ENCODE measurements at regions not wholly inside any gene's neighbourhood (a gene's known extent, or its start where the extent isn't known, plus 50 kb on each side); places are given as distances from the start of the nearest gene placed in this dataset.

DNA sequence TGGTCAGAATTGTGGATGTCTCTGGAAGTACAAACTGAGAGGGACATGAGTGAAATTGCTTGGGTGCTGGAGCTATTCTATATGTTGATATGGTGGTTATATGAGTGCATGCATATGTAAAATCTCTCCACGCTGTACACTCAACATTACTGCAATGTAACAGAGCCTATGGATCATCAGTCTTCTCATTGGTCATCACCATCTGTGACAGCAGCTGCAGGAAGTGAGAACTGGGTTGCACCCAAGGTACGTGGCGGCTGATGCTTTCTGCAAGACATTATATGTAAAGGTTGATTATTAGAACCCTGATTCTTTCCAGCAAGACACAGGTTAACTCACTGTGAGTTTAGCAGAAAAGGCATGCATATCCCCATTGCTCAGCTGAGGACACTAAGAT lies 387.1 kb downstream of the OMA1 start:
- no peaks in the 10 kb centered on the region for H4K20me1 ChIP-seq (ENCODE audit: low read length)
- H2AFZ ChIP-seq (ENCODE audit: low read length) = no peak overlapping the region
- ATAC-seq (no peak), DNase-seq (no peak)
- BruUV-seq (replicated peaks) = no TSS peak
- H3K27ac ChIP-seq (ENCODE audit: low read length) = no peak overlapping the region
- POLR2A ChIA-PET (ENCODE audit: unreplicated experiment) = no interaction called here
- no peak overlapping the region for H3K4me3 ChIP-seq (ENCODE audit: low read length)
- no peak for TF ChIP-seq EZH2 (IDR thresholded peaks at IDR 0.05; ENCODE audit: low read length, unreplicated experiment)
- no peak for TF ChIP-seq EZH2phosphoT487 (IDR thresholded peaks at IDR 0.05; ENCODE audit: borderline replicate concordance, low read length)
- TF ChIP-seq, protein P1, sequence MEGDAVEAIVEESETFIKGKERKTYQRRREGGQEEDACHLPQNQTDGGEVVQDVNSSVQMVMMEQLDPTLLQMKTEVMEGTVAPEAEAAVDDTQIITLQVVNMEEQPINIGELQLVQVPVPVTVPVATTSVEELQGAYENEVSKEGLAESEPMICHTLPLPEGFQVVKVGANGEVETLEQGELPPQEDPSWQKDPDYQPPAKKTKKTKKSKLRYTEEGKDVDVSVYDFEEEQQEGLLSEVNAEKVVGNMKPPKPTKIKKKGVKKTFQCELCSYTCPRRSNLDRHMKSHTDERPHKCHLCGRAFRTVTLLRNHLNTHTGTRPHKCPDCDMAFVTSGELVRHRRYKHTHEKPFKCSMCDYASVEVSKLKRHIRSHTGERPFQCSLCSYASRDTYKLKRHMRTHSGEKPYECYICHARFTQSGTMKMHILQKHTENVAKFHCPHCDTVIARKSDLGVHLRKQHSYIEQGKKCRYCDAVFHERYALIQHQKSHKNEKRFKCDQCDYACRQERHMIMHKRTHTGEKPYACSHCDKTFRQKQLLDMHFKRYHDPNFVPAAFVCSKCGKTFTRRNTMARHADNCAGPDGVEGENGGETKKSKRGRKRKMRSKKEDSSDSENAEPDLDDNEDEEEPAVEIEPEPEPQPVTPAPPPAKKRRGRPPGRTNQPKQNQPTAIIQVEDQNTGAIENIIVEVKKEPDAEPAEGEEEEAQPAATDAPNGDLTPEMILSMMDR (conservative IDR thresholded peaks at IDR 0.05; ENCODE audit: low read depth, low read length) = no peak
- no peaks in the 10 kb centered on the region for H3K9me2 ChIP-seq (replicated peaks; ENCODE audit: low read length)
- no peak overlapping the region for H3K4me2 ChIP-seq (ENCODE audit: low read length)
- no peaks in the 10 kb centered on the region for H3F3A ChIP-seq (ENCODE audit: low read length, unreplicated experiment)
- H3K79me2 ChIP-seq (ENCODE audit: low read length) = no peaks in the 10 kb centered on the region
- CTCF ChIA-PET = no interaction called here
- intact Hi-C loops (cut with micrococcal nuclease) = no loop called here
- H3K9me3 ChIP-seq (ENCODE audit: low read length) = no peaks in the 10 kb centered on the region
- no peak overlapping the region for H3K9ac ChIP-seq (ENCODE audit: low read length)
- no peaks in the 10 kb centered on the region for H3K4me1 ChIP-seq (ENCODE audit: insufficient read depth, low read length)
- H3K36me3 ChIP-seq (ENCODE audit: low read depth, low read length) = no peaks in the 10 kb centered on the region
- H3K27me3 ChIP-seq (ENCODE audit: low read length) = no peaks in the 10 kb centered on the region

DNA sequence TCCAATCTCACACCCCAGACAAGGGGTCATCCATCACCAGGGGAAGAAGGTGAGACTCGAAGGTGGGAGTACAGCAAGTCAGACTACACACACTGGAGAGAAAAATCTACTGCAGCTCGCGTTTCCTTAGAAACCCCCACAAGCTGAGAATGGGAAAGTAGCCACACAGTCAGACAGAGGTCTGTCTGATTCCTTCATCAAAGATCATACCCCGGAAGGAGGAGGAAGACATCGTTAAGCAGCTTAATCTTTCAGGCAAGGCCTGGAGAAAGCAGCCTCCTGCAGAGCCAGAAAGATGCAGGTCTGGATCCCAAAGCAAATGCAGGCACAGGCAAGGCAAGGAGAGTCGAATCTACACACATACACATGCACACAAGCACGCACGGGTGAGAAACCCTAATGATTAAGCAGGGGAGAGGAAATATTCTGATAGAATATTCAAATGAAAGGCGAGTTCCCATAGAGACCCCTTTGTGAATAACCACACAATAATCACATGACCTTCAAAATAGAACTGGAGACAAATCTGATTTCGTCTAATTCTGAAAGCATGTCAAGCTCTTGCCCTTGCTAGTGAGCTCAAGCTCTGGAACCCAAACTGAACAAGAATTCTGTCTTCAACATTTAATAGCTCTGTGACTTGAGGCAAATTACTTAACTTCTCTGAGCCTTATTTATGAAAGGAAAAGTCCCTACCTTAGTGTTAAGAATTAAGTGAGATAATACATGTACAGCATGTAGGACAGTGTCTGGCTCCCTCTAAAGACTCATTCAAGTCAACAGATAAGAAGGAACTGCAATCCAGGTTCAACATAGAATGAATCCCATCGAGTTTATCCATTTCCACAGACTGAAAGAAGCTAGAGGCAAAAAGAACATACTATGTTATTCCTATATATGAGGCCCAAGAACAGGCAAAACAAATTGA lies 387.8 kb downstream of the OMA1 start:
- CTCF ChIA-PET = no interaction called here
- POLR2A ChIA-PET (ENCODE audit: unreplicated experiment) = no interaction called here

More for the DNA sequence above, 387.8 kb downstream of the OMA1 start:
- Histone ChIP-seq H3K9me3 (ENCODE audit: low read length) (no peaks in the 10 kb centered on the region), H3K9ac (ENCODE audit: low read length) (no peak overlapping the region), H3K27me3 (ENCODE audit: low read length) (no peaks in the 10 kb centered on the region), H3F3A (ENCODE audit: low read length, unreplicated experiment) (no peaks in the 10 kb centered on the region), H3K9me2 (replicated peaks; ENCODE audit: low read length) (no peaks in the 10 kb centered on the region), H3K4me1 (ENCODE audit: insufficient read depth, low read length) (no peaks in the 10 kb centered on the region), H2AFZ (ENCODE audit: low read length) (no peak overlapping the region), H3K4me2 (ENCODE audit: low read length) (no peak overlapping the region), H4K20me1 (ENCODE audit: low read length) (no peaks in the 10 kb centered on the region), H3K36me3 (ENCODE audit: low read depth, low read length) (no peaks in the 10 kb centered on the region), H3K4me3 (ENCODE audit: low read length) (no peak overlapping the region), H3K27ac (ENCODE audit: low read length) (no peak overlapping the region), H3K79me2 (ENCODE audit: low read length) (no peaks in the 10 kb centered on the region)
- no TSS peak for BruUV-seq (replicated peaks)
- intact Hi-C loops (cut with micrococcal nuclease) = no loop called here
- TF ChIP-seq, protein P1 (conservative IDR thresholded peaks at IDR 0.05; ENCODE audit: low read depth, low read length) = no peak
- no peak for TF ChIP-seq EZH2phosphoT487 (IDR thresholded peaks at IDR 0.05; ENCODE audit: borderline replicate concordance, low read length)
- no peak for TF ChIP-seq EZH2 (IDR thresholded peaks at IDR 0.05; ENCODE audit: low read length, unreplicated experiment)
- no peak for DNase-seq
- no peak for ATAC-seq

All from PC-3 (cell line).